Loucy (cell line): ENCODE measurements at regions not wholly inside any gene's neighbourhood (a gene's known extent, or its start where the extent isn't known, plus 50 kb on each side); places are given as distances from the start of the nearest gene placed in this dataset.

Experiments used
- H2AFZ ChIP-seq: fragments of 200-600 bp; sonication (generic); 2 replicates; pipeline ENCODE4 v1.6.0; 2016; ENCODE audit warnings: antibody characterized with exemption, mild to moderate bottlenecking, low read length, moderate library complexity
- H3F3A ChIP-seq: fragments of 200-600 bp; 2 replicates; pipeline ENCODE4 v1.6.0; 2016; ENCODE audit warnings: antibody characterized with exemption, low read depth, mild to moderate bottlenecking
- H3K27me3 ChIP-seq: fragments of 200-600 bp; sonication (generic); 2 replicates; pipeline ENCODE4 v1.6.1; 2014; ENCODE audit warnings: low read length, mild to moderate bottlenecking; ENCODE audit not compliant: insufficient read depth, poor library complexity, severe bottlenecking
- H3K36me3 ChIP-seq: fragments of 200-600 bp; sonication (generic); 2 replicates; pipeline ENCODE4 v1.6.1; 2016; ENCODE audit warnings: low read length; ENCODE audit not compliant: insufficient read depth
- H3K4me1 ChIP-seq: fragments of 200-600 bp; sonication (generic); 2 replicates; pipeline ENCODE4 v1.5.1; 2014; ENCODE audit warnings: low read length, mild to moderate bottlenecking; ENCODE audit not compliant: insufficient read depth, poor library complexity, severe bottlenecking
- H3K4me2 ChIP-seq: fragments of 200-600 bp; sonication (generic); 2 replicates; pipeline ENCODE4 v1.6.0; 2014; ENCODE audit warnings: antibody characterized with exemption, low read length, low read depth, mild to moderate bottlenecking; ENCODE audit not compliant: poor library complexity, severe bottlenecking
- H3K4me3 ChIP-seq: fragments of 200-600 bp; sonication (generic); 2 replicates; pipeline ENCODE4 v1.5.1; 2014; ENCODE audit warnings: low read length, mild to moderate bottlenecking, mixed read lengths; ENCODE audit not compliant: poor library complexity, severe bottlenecking
- H3K79me2 ChIP-seq: fragments of 200-600 bp; sonication (generic); 2 replicates; pipeline ENCODE4 v1.6.1; 2014; ENCODE audit warnings: low read length; ENCODE audit not compliant: insufficient read depth
- H3K9ac ChIP-seq: fragments of 200-600 bp; sonication (generic); 2 replicates; pipeline ENCODE4 v1.6.0; 2014; ENCODE audit warnings: mild to moderate bottlenecking, low read depth, low read length, moderate library complexity; ENCODE audit not compliant: poor library complexity, severe bottlenecking
- H3K9me2 ChIP-seq: fragments of 200-600 bp; sonication (generic); replicated peaks from 2 replicates; pipeline ENCODE4 v1.6.1; 2016; ENCODE audit warnings: low read depth, low read length, mixed read lengths
- H3K9me3 ChIP-seq: fragments of 200-600 bp; sonication (generic); 2 replicates; pipeline ENCODE4 v1.6.1; 2014; ENCODE audit warnings: mild to moderate bottlenecking, antibody characterized with exemption, low read length, low read depth; ENCODE audit not compliant: insufficient read depth
- H4K20me1 ChIP-seq: fragments of 200-600 bp; sonication (generic); 2 replicates; pipeline ENCODE4 v1.6.0; 2014; ENCODE audit warnings: antibody characterized with exemption, low read length, mild to moderate bottlenecking; ENCODE audit not compliant: insufficient read depth, poor library complexity, severe bottlenecking
- EZH2phosphoT487 ChIP-seq: fragments of 200-600 bp; IDR thresholded peaks from 2 replicates; pipeline ENCODE4 v1.6.1; 2018; ENCODE audit warnings: antibody characterized with exemption, mild to moderate bottlenecking, moderate library complexity, borderline replicate concordance
- TF ChIP-seq, protein P1 (sequence below): fragments of 200-600 bp; sonication (generic); conservative IDR thresholded peaks from 2 replicates; pipeline ENCODE4 v1.5.1; 2014; ENCODE audit warnings: mild to moderate bottlenecking, antibody characterized with exemption, low read length

DNA sequence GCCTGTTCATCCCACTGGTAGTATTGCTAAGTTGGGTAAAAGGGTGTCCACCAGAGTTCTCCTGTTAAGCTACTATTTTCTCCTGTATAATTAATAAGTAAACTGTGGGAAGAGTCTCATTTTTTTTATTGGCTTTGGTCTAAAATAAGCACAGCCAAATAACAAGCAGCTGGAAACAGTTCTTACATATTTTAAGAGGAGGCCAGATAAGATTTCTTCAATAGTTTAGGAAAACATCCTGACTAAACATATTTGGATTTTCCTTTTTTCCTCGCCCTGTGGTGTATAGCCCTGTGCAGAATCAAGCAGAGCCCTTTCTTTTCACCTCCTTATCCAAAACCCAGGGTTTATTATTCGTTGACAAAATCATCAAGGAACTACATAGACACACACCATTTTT lies 122.2 kb upstream of the ZNF608 start:
- no peaks in the 10 kb centered on the region for H3F3A ChIP-seq
- no peak overlapping the region for H3K4me2 ChIP-seq
- no peaks in the 10 kb centered on the region for H3K9me3 ChIP-seq
- H3K9ac ChIP-seq, result no peak overlapping the region
- peaks cover 23% of the 10 kb centered on the region for H3K4me1 ChIP-seq
- TF ChIP-seq, protein P1, sequence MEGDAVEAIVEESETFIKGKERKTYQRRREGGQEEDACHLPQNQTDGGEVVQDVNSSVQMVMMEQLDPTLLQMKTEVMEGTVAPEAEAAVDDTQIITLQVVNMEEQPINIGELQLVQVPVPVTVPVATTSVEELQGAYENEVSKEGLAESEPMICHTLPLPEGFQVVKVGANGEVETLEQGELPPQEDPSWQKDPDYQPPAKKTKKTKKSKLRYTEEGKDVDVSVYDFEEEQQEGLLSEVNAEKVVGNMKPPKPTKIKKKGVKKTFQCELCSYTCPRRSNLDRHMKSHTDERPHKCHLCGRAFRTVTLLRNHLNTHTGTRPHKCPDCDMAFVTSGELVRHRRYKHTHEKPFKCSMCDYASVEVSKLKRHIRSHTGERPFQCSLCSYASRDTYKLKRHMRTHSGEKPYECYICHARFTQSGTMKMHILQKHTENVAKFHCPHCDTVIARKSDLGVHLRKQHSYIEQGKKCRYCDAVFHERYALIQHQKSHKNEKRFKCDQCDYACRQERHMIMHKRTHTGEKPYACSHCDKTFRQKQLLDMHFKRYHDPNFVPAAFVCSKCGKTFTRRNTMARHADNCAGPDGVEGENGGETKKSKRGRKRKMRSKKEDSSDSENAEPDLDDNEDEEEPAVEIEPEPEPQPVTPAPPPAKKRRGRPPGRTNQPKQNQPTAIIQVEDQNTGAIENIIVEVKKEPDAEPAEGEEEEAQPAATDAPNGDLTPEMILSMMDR, result no peak
- TF ChIP-seq EZH2phosphoT487, result no peak
- H2AFZ ChIP-seq, result no peak overlapping the region
- H3K9me2 ChIP-seq, result no peaks in the 10 kb centered on the region
- no peaks in the 10 kb centered on the region for H3K79me2 ChIP-seq
- no peaks in the 10 kb centered on the region for H4K20me1 ChIP-seq
- no peaks in the 10 kb centered on the region for H3K36me3 ChIP-seq
- H3K4me3 ChIP-seq, result no peak overlapping the region
- H3K27me3 ChIP-seq, result no peaks in the 10 kb centered on the region

- Histone ChIP-seq H3K9ac (no peak overlapping the region), H3K27me3 (no peaks in the 10 kb centered on the region), H4K20me1 (no peaks in the 10 kb centered on the region), H3K4me2 (no peak overlapping the region), H3K9me3 (no peaks in the 10 kb centered on the region), H3K79me2 (no peaks in the 10 kb centered on the region), H3K4me3 (no peak overlapping the region), H3K4me1 (peaks cover 23% of the 10 kb centered on the region), H3K36me3 (no peaks in the 10 kb centered on the region), H3F3A (no peaks in the 10 kb centered on the region), H2AFZ (no peak overlapping the region), H3K9me2 (no peaks in the 10 kb centered on the region)
- TF ChIP-seq, protein P1, result no peak
- TF ChIP-seq EZH2phosphoT487, result no peak
Measured at GRCh38 chr5:124869426-124870033, 123.1 kb upstream of the ZNF608 start.

GRCh38 chr5:124870070-124870469 lies 123.6 kb upstream of the ZNF608 start:
- Histone ChIP-seq H2AFZ (no peak overlapping the region), H3K27me3 (no peaks in the 10 kb centered on the region), H3K9ac (no peak overlapping the region), H3K9me3 (no peaks in the 10 kb centered on the region), H3K36me3 (no peaks in the 10 kb centered on the region), H4K20me1 (no peaks in the 10 kb centered on the region), H3K79me2 (no peaks in the 10 kb centered on the region), H3K4me3 (no peak overlapping the region), H3F3A (no peaks in the 10 kb centered on the region), H3K4me2 (no peak overlapping the region), H3K9me2 (no peaks in the 10 kb centered on the region), H3K4me1 (peaks cover 23% of the 10 kb centered on the region)
- TF ChIP-seq, protein P1, result no peak
- no peak for TF ChIP-seq EZH2phosphoT487
